Neural cell (in vitro differentiated cells): ENCODE measurements at regions not wholly inside any gene's neighbourhood (a gene's known extent, or its start where the extent isn't known, plus 50 kb on each side); places are given as distances from the start of the nearest gene placed in this dataset.

Experiments
- H2AFZ ChIP-seq: fragments of 200-600, 300-800 bp; sonication (generic), shearing (Covaris generic); 2 replicates; pipeline ENCODE4 v1.6.0; 2014; ENCODE audit warnings: low read depth, mild to moderate bottlenecking, antibody characterized with exemption, low read length, moderate library complexity
- H3F3A ChIP-seq: fragments of 200-600 bp; shearing (Covaris generic); 2 replicates; pipeline ENCODE4 v1.6.1; 2016; ENCODE audit warnings: mild to moderate bottlenecking, moderate library complexity, mixed read lengths, antibody characterized with exemption, low read length; ENCODE audit not compliant: insufficient read depth, poor library complexity, severe bottlenecking
- H3K27ac ChIP-seq: fragments of 200-600, 300-800 bp; sonication (generic), shearing (Covaris generic); 2 replicates; pipeline ENCODE4 v1.5.1; 2014; ENCODE audit warnings: mild to moderate bottlenecking, low read length, moderate library complexity
- H3K27me3 ChIP-seq: fragments of 300-800, 200-600 bp; sonication (generic), shearing (Covaris generic); 2 replicates; pipeline ENCODE4 v1.6.0; 2014; ENCODE audit warnings: mild to moderate bottlenecking, low read depth, low read length, moderate library complexity; ENCODE audit not compliant: insufficient read depth
- H3K36me3 ChIP-seq: fragments of 300-800, 200-600 bp; sonication (generic), shearing (Covaris generic); 2 replicates; pipeline ENCODE4 v1.5.1; 2014; ENCODE audit warnings: mild to moderate bottlenecking, antibody characterized with exemption, low read length, moderate library complexity; ENCODE audit not compliant: insufficient read depth
- H3K4me2 ChIP-seq: fragments of 300-800, 200-600 bp; sonication (generic), shearing (Covaris generic); 2 replicates; pipeline ENCODE4 v1.6.0; 2014; ENCODE audit warnings: mild to moderate bottlenecking, low read length
- H3K4me3 ChIP-seq: fragments of 300-800, 200-600 bp; sonication (generic), shearing (Covaris generic); 2 replicates; pipeline ENCODE4 v1.5.1; 2014; ENCODE audit warnings: mild to moderate bottlenecking, low read length, moderate library complexity
- H3K79me2 ChIP-seq: fragments of 200-600 bp; shearing (Covaris generic); replicated peaks from 2 replicates; pipeline ENCODE4 v1.6.0; 2014; ENCODE audit warnings: mild to moderate bottlenecking, low read length, moderate library complexity; ENCODE audit not compliant: insufficient read depth
- H3K9ac ChIP-seq: fragments of 300-800, 200-600 bp; sonication (generic), shearing (Covaris generic); 2 replicates; pipeline ENCODE4 v1.6.1; 2016; ENCODE audit warnings: mild to moderate bottlenecking, low read length, mixed read lengths
- H3K9me2 ChIP-seq: fragments of 200-600 bp; shearing (Covaris generic); 2 replicates; pipeline ENCODE4 v1.6.1; 2016; ENCODE audit warnings: mild to moderate bottlenecking, low read length, mixed read lengths; ENCODE audit not compliant: insufficient read depth
- H3K9me3 ChIP-seq: fragments of 200-600, 300-800 bp; sonication (generic), shearing (Covaris generic); 2 replicates; pipeline ENCODE4 v1.6.1; 2016; ENCODE audit warnings: mild to moderate bottlenecking, mixed run types, low read length, moderate library complexity, mixed read lengths
- H4K20me1 ChIP-seq: fragments of 200-600 bp; shearing (Covaris generic); 2 replicates; pipeline ENCODE4 v1.6.1; 2016; ENCODE audit warnings: mild to moderate bottlenecking, mixed run types; ENCODE audit not compliant: insufficient read depth
- CTCF ChIP-seq: fragments of 450-650 bp; IDR thresholded peaks from 2 replicates; pipeline ENCODE4 v1.5.1; 2014; ENCODE audit warnings: antibody characterized with exemption, mild to moderate bottlenecking, moderate library complexity; ENCODE audit not compliant: poor library complexity, severe bottlenecking
- EP300 ChIP-seq: fragments of 450-650 bp; conservative IDR thresholded peaks from 2 replicates; pipeline ENCODE4 v1.6.1; 2014; ENCODE audit warnings: antibody characterized with exemption, mild to moderate bottlenecking, moderate library complexity; ENCODE audit not compliant: poor library complexity, severe bottlenecking
- EZH2 ChIP-seq: fragments of 200-600, 300-800 bp; shearing (Covaris generic), sonication (generic); IDR thresholded peaks from 2 replicates; pipeline ENCODE4 v1.6.1; 2014; ENCODE audit warnings: antibody characterized with exemption, low read length, borderline replicate concordance, mild to moderate bottlenecking; ENCODE audit not compliant: insufficient read depth, poor library complexity, severe bottlenecking
- MXI1 ChIP-seq: fragments of 450-650 bp; conservative IDR thresholded peaks from 2 replicates; pipeline ENCODE4 v1.6.1; 2014; ENCODE audit warnings: antibody characterized with exemption, mild to moderate bottlenecking; ENCODE audit not compliant: poor library complexity, severe bottlenecking
- POLR2AphosphoS5 ChIP-seq: IDR thresholded peaks from 2 replicates; pipeline ENCODE4 v1.6.1; 2012
- RAD21 ChIP-seq: fragments of 450-650 bp; conservative IDR thresholded peaks from 2 replicates; pipeline ENCODE4 v1.6.1; 2014; ENCODE audit warnings: antibody characterized with exemption, mild to moderate bottlenecking, moderate library complexity
- REST ChIP-seq: IDR thresholded peaks from 2 replicates; pipeline ENCODE4 v1.6.1; 2012; ENCODE audit warnings: borderline replicate concordance
- SMC3 ChIP-seq: fragments of 450-650 bp; conservative IDR thresholded peaks from 2 replicates; pipeline ENCODE4 v1.6.1; 2014; ENCODE audit warnings: antibody characterized with exemption, mild to moderate bottlenecking, moderate library complexity; ENCODE audit not compliant: poor library complexity
- TAF1 ChIP-seq: IDR thresholded peaks from 2 replicates; pipeline ENCODE4 v1.6.1; 2012; ENCODE audit warnings: low read depth

GRCh38 chr4:106806158-106806797, 229.8 kb downstream of the DKK2 start:
- no peaks in the 10 kb centered on the region for H3K27me3 ChIP-seq
- no peak overlapping the region for H2AFZ ChIP-seq
- H3K4me3 ChIP-seq = no peak overlapping the region
- H3K79me2 ChIP-seq = no peaks in the 10 kb centered on the region
- H3K9me2 ChIP-seq = no peaks in the 10 kb centered on the region
- H3K27ac ChIP-seq = no peak overlapping the region
- H4K20me1 ChIP-seq = no peaks in the 10 kb centered on the region
- no peaks in the 10 kb centered on the region for H3F3A ChIP-seq
- no peaks in the 10 kb centered on the region for H3K9me3 ChIP-seq
- H3K9ac ChIP-seq = no peak overlapping the region
- H3K4me2 ChIP-seq = no peak overlapping the region
- TF ChIP-seq REST (no peak), POLR2AphosphoS5 (no peak), TAF1 (no peak), EZH2 (no peak), CTCF (no peak), EP300 (no peak), MXI1 (no peak), RAD21 (no peak), SMC3 (no peak)
- H3K36me3 ChIP-seq = no peaks in the 10 kb centered on the region

GRCh38 chr4:106803083-106803482, 233.0 kb downstream of the DKK2 start:
- Histone ChIP-seq H3K36me3 (no peaks in the 10 kb centered on the region), H3K9me2 (no peaks in the 10 kb centered on the region), H3F3A (no peaks in the 10 kb centered on the region), H3K79me2 (no peaks in the 10 kb centered on the region), H3K4me2 (no peak overlapping the region), H3K27me3 (no peaks in the 10 kb centered on the region), H3K9me3 (no peaks in the 10 kb centered on the region), H4K20me1 (no peaks in the 10 kb centered on the region), H2AFZ (no peak overlapping the region), H3K9ac (no peak overlapping the region), H3K27ac (no peak overlapping the region), H3K4me3 (no peak overlapping the region)
- TF ChIP-seq EZH2 (no peak), REST (no peak), EP300 (no peak), MXI1 (no peak), POLR2AphosphoS5 (no peak), CTCF (no peak), TAF1 (no peak), SMC3 (no peak), RAD21 (no peak)
